Activated naive CD8-positive, alpha-beta T cell treated with anti-CD3 and anti-CD28 coated beads, Interleukin-2, amount 10 ng/mL, durations not matched to agents 7 days and 5 days (primary cell): ENCODE measurements at regions not wholly inside any gene's neighbourhood (a gene's known extent, or its start where the extent isn't known, plus 50 kb on each side); places are given as distances from the start of the nearest gene placed in this dataset.

ENCODE experiments used
- ATAC-seq: fragments of 150-1000 bp; cut with Tn5 transposase; one replicate; pipeline ENCODE4 v1.10.0; 2021; ENCODE audit warnings: low read depth, moderate library complexity
- POLR2A ChIA-PET: fragments of 350-600 bp; sonication (Branson Sonifier 250); formaldehyde crosslinking; loops from one replicate; lab custom pipeline; 2021; ENCODE audit warnings: antibody characterized with exemption; lab: Charles Lee
- DNase-seq: peaks from one replicate; pipeline ENCODE4 v3.0.0; 2021
- H3K27ac Mint-ChIP-seq: one replicate; pipeline ENCODE4 v1.8.0; 2022; ENCODE audit warnings: mild to moderate bottlenecking, mixed read lengths
- H3K27me3 Mint-ChIP-seq: one replicate; pipeline ENCODE4 v1.8.0; 2022; ENCODE audit warnings: mild to moderate bottlenecking, moderate library complexity, mixed read lengths
- H3K36me3 Mint-ChIP-seq: one replicate; pipeline ENCODE4 v1.8.0; 2021; ENCODE audit warnings: mild to moderate bottlenecking, mixed read lengths
- H3K4me1 Mint-ChIP-seq: one replicate; pipeline ENCODE4 v1.8.0; 2021; ENCODE audit warnings: mixed read lengths
- H3K4me3 Mint-ChIP-seq: one replicate; pipeline ENCODE4 v1.8.0; 2022; ENCODE audit warnings: mild to moderate bottlenecking, moderate library complexity, mixed read lengths
- H3K9me3 Mint-ChIP-seq: one replicate; pipeline ENCODE4 v1.8.0; 2021; ENCODE audit warnings: mixed read lengths

- DNase-seq (no peak), ATAC-seq (no peak)
- Mint-ChIP-seq H3K9me3 (peaks cover 5% of the 10 kb centered on the region), H3K27ac (no peak overlapping the region), H3K27me3 (no peaks in the 10 kb centered on the region), H3K4me1 (no peaks in the 10 kb centered on the region), H3K36me3 (no peaks in the 10 kb centered on the region), H3K4me3 (no peak overlapping the region)
- POLR2A ChIA-PET, result no interaction called here
These were observed 387.6 kb downstream of the ELAVL2 start for GRCh38 chr9:23438299-23438907.

GRCh38 chr9:23441275-23441674 lies 384.8 kb downstream of the ELAVL2 start:
- Mint-ChIP-seq H3K4me3 (no peak overlapping the region), H3K4me1 (no peaks in the 10 kb centered on the region), H3K9me3 (peaks cover 8% of the 10 kb centered on the region), H3K27ac (no peak overlapping the region), H3K27me3 (no peaks in the 10 kb centered on the region), H3K36me3 (no peaks in the 10 kb centered on the region)
- ATAC-seq (no peak), DNase-seq (no peak)
- POLR2A ChIA-PET, result no interaction called here

- H3K27ac Mint-ChIP-seq, result no peak overlapping the region
- H3K4me1 Mint-ChIP-seq, result no peaks in the 10 kb centered on the region
- DNase-seq (no peak), ATAC-seq (no peak)
- POLR2A ChIA-PET, result no interaction called here
- no peak overlapping the region for H3K4me3 Mint-ChIP-seq
- peaks cover 8% of the 10 kb centered on the region for H3K9me3 Mint-ChIP-seq
- H3K27me3 Mint-ChIP-seq, result no peaks in the 10 kb centered on the region
- no peaks in the 10 kb centered on the region for H3K36me3 Mint-ChIP-seq
These were observed 381.4 kb downstream of the ELAVL2 start for GRCh38 chr9:23444658-23445057.

- no peak for ATAC-seq
- POLR2A ChIA-PET, result no interaction called here
- no peaks in the 10 kb centered on the region for H3K4me1 Mint-ChIP-seq
These were observed 378.9 kb downstream of the ELAVL2 start for GRCh38 chr9:23447166-23447565.

GRCh38 chr9:23447944-23448343 lies 378.1 kb downstream of the ELAVL2 start:
- POLR2A ChIA-PET, result no interaction called here

More at GRCh38 chr9:23447166-23447565, 378.9 kb downstream of the ELAVL2 start:
- Mint-ChIP-seq H3K36me3 (no peaks in the 10 kb centered on the region), H3K9me3 (peaks cover 3% of the 10 kb centered on the region), H3K27ac (no peak overlapping the region), H3K4me3 (no peak overlapping the region), H3K27me3 (no peaks in the 10 kb centered on the region)
- DNase-seq, result no peak

GRCh38 chr9:23451802-23452418 lies 374.1 kb downstream of the ELAVL2 start:
- Mint-ChIP-seq H3K27me3 (no peaks in the 10 kb centered on the region), H3K4me1 (no peaks in the 10 kb centered on the region), H3K9me3 (peaks cover 1% of the 10 kb centered on the region), H3K27ac (no peak overlapping the region), H3K4me3 (no peak overlapping the region), H3K36me3 (no peaks in the 10 kb centered on the region)
- DNase-seq, result no peak
- ATAC-seq, result no peak
- POLR2A ChIA-PET, result no interaction called here

More at GRCh38 chr9:23447944-23448343, 378.1 kb downstream of the ELAVL2 start:
- Mint-ChIP-seq H3K36me3 (no peaks in the 10 kb centered on the region), H3K27ac (no peak overlapping the region), H3K4me1 (no peaks in the 10 kb centered on the region), H3K9me3 (peaks cover 3% of the 10 kb centered on the region), H3K4me3 (no peak overlapping the region), H3K27me3 (no peaks in the 10 kb centered on the region)
- ATAC-seq (no peak), DNase-seq (no peak)

- POLR2A ChIA-PET, result no interaction called here
- no peak overlapping the region for H3K4me3 Mint-ChIP-seq
- H3K4me1 Mint-ChIP-seq, result no peaks in the 10 kb centered on the region
- peaks cover 16% of the 10 kb centered on the region for H3K9me3 Mint-ChIP-seq
- no peaks in the 10 kb centered on the region for H3K36me3 Mint-ChIP-seq
- DNase-seq (no peak), ATAC-seq (no peak)
- H3K27ac Mint-ChIP-seq, result no peak overlapping the region
- no peaks in the 10 kb centered on the region for H3K27me3 Mint-ChIP-seq
These were observed 361.8 kb downstream of the ELAVL2 start for GRCh38 chr9:23464275-23464674.

GRCh38 chr9:23467276-23467675 lies 358.8 kb downstream of the ELAVL2 start:
- Mint-ChIP-seq H3K36me3 (no peaks in the 10 kb centered on the region), H3K27ac (no peak overlapping the region), H3K4me1 (no peaks in the 10 kb centered on the region), H3K4me3 (no peak overlapping the region), H3K9me3 (peaks cover 17% of the 10 kb centered on the region), H3K27me3 (no peaks in the 10 kb centered on the region)
- POLR2A ChIA-PET, result no interaction called here
- DNase-seq (no peak), ATAC-seq (no peak)

GRCh38 chr9:23477908-23478307 lies 348.1 kb downstream of the ELAVL2 start:
- Mint-ChIP-seq H3K27ac (no peak overlapping the region), H3K27me3 (no peaks in the 10 kb centered on the region), H3K9me3 (peaks cover 6% of the 10 kb centered on the region), H3K4me1 (no peaks in the 10 kb centered on the region), H3K4me3 (no peak overlapping the region), H3K36me3 (no peaks in the 10 kb centered on the region)
- ATAC-seq (no peak), DNase-seq (no peak)
- POLR2A ChIA-PET, result no interaction called here

GRCh38 chr9:23483566-23483965 lies 342.5 kb downstream of the ELAVL2 start:
- H3K4me3 Mint-ChIP-seq, result no peak overlapping the region
- H3K27me3 Mint-ChIP-seq, result no peaks in the 10 kb centered on the region
- H3K27ac Mint-ChIP-seq, result no peak overlapping the region
- no peak for DNase-seq
- peaks cover 5% of the 10 kb centered on the region for H3K9me3 Mint-ChIP-seq
- POLR2A ChIA-PET, result no interaction called here
- no peaks in the 10 kb centered on the region for H3K36me3 Mint-ChIP-seq
- ATAC-seq, result no peak
- no peaks in the 10 kb centered on the region for H3K4me1 Mint-ChIP-seq

- no peaks in the 10 kb centered on the region for H3K36me3 Mint-ChIP-seq
- POLR2A ChIA-PET, result no interaction called here
- H3K9me3 Mint-ChIP-seq, result peaks cover 3% of the 10 kb centered on the region
These were observed 333.7 kb downstream of the ELAVL2 start for GRCh38 chr9:23492126-23493002.

GRCh38 chr9:23493219-23493618 lies 332.8 kb downstream of the ELAVL2 start:
- POLR2A ChIA-PET, result no interaction called here

More at GRCh38 chr9:23492126-23493002, 333.7 kb downstream of the ELAVL2 start:
- H3K27ac Mint-ChIP-seq, result no peak overlapping the region
- ATAC-seq (no peak), DNase-seq (no peak)
- H3K4me3 Mint-ChIP-seq, result no peak overlapping the region
- no peaks in the 10 kb centered on the region for H3K27me3 Mint-ChIP-seq
- H3K4me1 Mint-ChIP-seq, result no peaks in the 10 kb centered on the region

GRCh38 chr9:23496489-23497136 lies 329.4 kb downstream of the ELAVL2 start:
- no peaks in the 10 kb centered on the region for H3K9me3 Mint-ChIP-seq
- no peak overlapping the region for H3K4me3 Mint-ChIP-seq

More at GRCh38 chr9:23493219-23493618, 332.8 kb downstream of the ELAVL2 start:
- H3K36me3 Mint-ChIP-seq, result no peaks in the 10 kb centered on the region
- H3K27me3 Mint-ChIP-seq, result no peaks in the 10 kb centered on the region
- no peak for ATAC-seq
- no peaks in the 10 kb centered on the region for H3K9me3 Mint-ChIP-seq
- no peak overlapping the region for H3K4me3 Mint-ChIP-seq
- no peak overlapping the region for H3K27ac Mint-ChIP-seq
- DNase-seq, result no peak
- no peaks in the 10 kb centered on the region for H3K4me1 Mint-ChIP-seq

More at GRCh38 chr9:23496489-23497136, 329.4 kb downstream of the ELAVL2 start:
- no peaks in the 10 kb centered on the region for H3K27me3 Mint-ChIP-seq
- POLR2A ChIA-PET, result no interaction called here
- H3K27ac Mint-ChIP-seq, result no peak overlapping the region
- DNase-seq (no peak), ATAC-seq (no peak)
- H3K36me3 Mint-ChIP-seq, result no peaks in the 10 kb centered on the region
- H3K4me1 Mint-ChIP-seq, result no peaks in the 10 kb centered on the region
